ENCODE measurements at regions not wholly inside any gene's neighbourhood (a gene's known extent, or its start where the extent isn't known, plus 50 kb on each side); places are given as distances from the start of the nearest gene placed in this dataset.

GRCh38 chr10:36051500-36051991 is 409.4 kb upstream of the FZD8 start:
- TF ChIP-seq YY1 (IDR thresholded peaks at IDR 0.05; ENCODE audit: low read depth) (no peak), ZBTB7A (IDR thresholded peaks at IDR 0.05; ENCODE audit: low read depth) (no peak), EGR1 (IDR thresholded peaks at IDR 0.05) (no peak), CEBPB (IDR thresholded peaks at IDR 0.05) (no peak), NFIC (IDR thresholded peaks at IDR 0.05) (no peak), EP300 (IDR thresholded peaks at IDR 0.05; ENCODE audit: borderline replicate concordance) (no peak), MAX (IDR thresholded peaks at IDR 0.05) (no peak), TEAD4 (IDR thresholded peaks at IDR 0.05) (no peak), CREB1 (IDR thresholded peaks at IDR 0.05; ENCODE audit: low read depth) (no peak), RAD21 (IDR thresholded peaks at IDR 0.05; ENCODE audit: low read depth) (no peak), TCF12 (IDR thresholded peaks at IDR 0.05; ENCODE audit: low read depth) (no peak), REST (IDR thresholded peaks at IDR 0.05; ENCODE audit: low read depth) (no peak), TAF1 (IDR thresholded peaks at IDR 0.05; ENCODE audit: low read depth) (no peak), USF1 (IDR thresholded peaks at IDR 0.05) (no peak), FOXM1 (IDR thresholded peaks at IDR 0.05; ENCODE audit: borderline replicate concordance, low read depth) (no peak)

GRCh38 chr10:36050763-36051499 is 408.8 kb upstream of the FZD8 start:
- TF ChIP-seq NFIC (IDR thresholded peaks at IDR 0.05) (no peak), REST (IDR thresholded peaks at IDR 0.05; ENCODE audit: low read depth) (no peak), CREB1 (IDR thresholded peaks at IDR 0.05; ENCODE audit: low read depth) (no peak), EGR1 (IDR thresholded peaks at IDR 0.05) (no peak), USF1 (IDR thresholded peaks at IDR 0.05) (no peak), FOXM1 (IDR thresholded peaks at IDR 0.05; ENCODE audit: borderline replicate concordance, low read depth) (no peak), MAX (IDR thresholded peaks at IDR 0.05) (no peak), ZBTB7A (IDR thresholded peaks at IDR 0.05; ENCODE audit: low read depth) (no peak), YY1 (IDR thresholded peaks at IDR 0.05; ENCODE audit: low read depth) (no peak), TAF1 (IDR thresholded peaks at IDR 0.05; ENCODE audit: low read depth) (no peak), RAD21 (IDR thresholded peaks at IDR 0.05; ENCODE audit: low read depth) (no peak), TCF12 (IDR thresholded peaks at IDR 0.05; ENCODE audit: low read depth) (no peak), CEBPB (IDR thresholded peaks at IDR 0.05) (no peak), EP300 (IDR thresholded peaks at IDR 0.05; ENCODE audit: borderline replicate concordance) (no peak), TEAD4 (IDR thresholded peaks at IDR 0.05) (no peak)

- no peak for TF ChIP-seq USF1 (IDR thresholded peaks at IDR 0.05)
- no peak for TF ChIP-seq CEBPB (IDR thresholded peaks at IDR 0.05)
- TF ChIP-seq FOXM1 (IDR thresholded peaks at IDR 0.05; ENCODE audit: borderline replicate concordance, low read depth) = no peak
- TF ChIP-seq TEAD4 (IDR thresholded peaks at IDR 0.05) = no peak
- TF ChIP-seq CREB1 (IDR thresholded peaks at IDR 0.05; ENCODE audit: low read depth) = no peak
- TF ChIP-seq NFIC (IDR thresholded peaks at IDR 0.05) = no peak
- no peak for TF ChIP-seq TAF1 (IDR thresholded peaks at IDR 0.05; ENCODE audit: low read depth)
- no peak for TF ChIP-seq EP300 (IDR thresholded peaks at IDR 0.05; ENCODE audit: borderline replicate concordance)
- no peak for TF ChIP-seq ZBTB7A (IDR thresholded peaks at IDR 0.05; ENCODE audit: low read depth)
- TF ChIP-seq EGR1 (IDR thresholded peaks at IDR 0.05) = no peak
- TF ChIP-seq REST (IDR thresholded peaks at IDR 0.05; ENCODE audit: low read depth) = no peak
- TF ChIP-seq MAX (IDR thresholded peaks at IDR 0.05) = no peak
- TF ChIP-seq RAD21 (IDR thresholded peaks at IDR 0.05; ENCODE audit: low read depth) = no peak
- TF ChIP-seq TCF12 (IDR thresholded peaks at IDR 0.05; ENCODE audit: low read depth) = no peak
- no peak for TF ChIP-seq YY1 (IDR thresholded peaks at IDR 0.05; ENCODE audit: low read depth)
Measured at GRCh38 chr10:36048780-36049179, 406.7 kb upstream of the FZD8 start.
